Stomach (tissue), 4 donors: ENCODE measurements at regions not wholly inside any gene's neighbourhood (a gene's known extent, or its start where the extent isn't known, plus 50 kb on each side); places are given as distances from the start of the nearest gene placed in this dataset.

Experiments used
- CTCF ChIP-seq, 7 experiments: fragments of 450-650 bp in 4 of 7; fragments of 200-600 bp in 3 of 7; sonication (generic) in 3 of 7; IDR thresholded peaks; one replicate each; pipeline ENCODE4 v1.5.1; 2016 to 2019; ENCODE audit warnings: antibody characterized with exemption in 7 of 7, control low read depth in 2 of 7, mild to moderate bottlenecking in 1 of 7
- EP300 ChIP-seq: sonication (generic); formaldehyde crosslinking; IDR thresholded peaks from one replicate; pipeline ENCODE4 v1.6.1; 2017; ENCODE audit warnings: antibody characterized with exemption
- POLR2A ChIP-seq, 4 donors: fragments of 450-650 bp; IDR thresholded peaks; one replicate each; pipeline ENCODE4 v1.6.1; 2016; ENCODE audit warnings: antibody characterized with exemption in 4 of 4, control low read depth in 2 of 4, mild to moderate bottlenecking in 1 of 4, moderate library complexity in 1 of 4

GRCh38 chr10:52869864-52870263 lies 97.3 kb upstream of the MBL2 start:
- no peak for TF ChIP-seq EP300
- no peak for TF ChIP-seq CTCF (IDR thresholded peaks at IDR 0.05)
- no peak for TF ChIP-seq POLR2A (IDR thresholded peaks at IDR 0.05)
